ENCODE measurements at regions not wholly inside any gene's neighbourhood (a gene's known extent, or its start where the extent isn't known, plus 50 kb on each side); places are given as distances from the start of the nearest gene placed in this dataset.
"Not testable (repeated sequence)": the region's sequence is repeated elsewhere in the genome, so short reads cannot be mapped to it uniquely, and the experiment has no call there.

DNA sequence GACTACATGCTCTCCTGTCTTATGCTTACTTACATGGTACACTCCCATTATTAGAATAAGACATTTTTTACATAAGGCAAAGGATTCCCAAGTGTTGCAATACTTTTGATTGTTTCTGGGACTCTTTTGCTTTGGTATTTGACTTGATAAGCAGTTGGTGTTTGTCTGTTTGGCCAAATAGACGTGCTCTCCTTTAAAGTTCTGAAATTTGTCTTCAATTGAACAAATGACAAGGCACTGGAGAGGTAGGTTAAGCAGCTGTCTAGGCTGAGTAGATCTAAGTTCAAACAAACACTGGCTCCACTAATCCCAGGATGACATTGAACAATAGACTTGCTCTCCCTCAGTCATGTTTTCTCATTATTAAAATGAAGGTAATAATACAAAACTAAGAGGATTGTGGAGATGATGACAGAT is 430.5 kb downstream of the STK39 start:
- H3K4me1 Mint-ChIP-seq (ENCODE audit: unreplicated experiment), result peaks cover 12% of the 10 kb centered on the region
- no peak for DNase-seq (ENCODE audit: extremely low spot score, unreplicated experiment)
- H3K9me3 Mint-ChIP-seq, result no peaks in the 10 kb centered on the region

GRCh38 chr2:167814881-167815718 is 432.3 kb downstream of the STK39 start:
- TF ChIP-seq CTCF (conservative IDR thresholded peaks at IDR 0.05), result no peak
- Mint-ChIP-seq H3K27me3 (no peaks in the 10 kb centered on the region), H3K4me3 (no peak overlapping the region), H3K4me1 (ENCODE audit: unreplicated experiment) (peaks cover 8% of the 10 kb centered on the region), H3K36me3 (no peaks in the 10 kb centered on the region), H3K27ac (peak overlapping the region; percentile 75), H3K9me3 (no peaks in the 10 kb centered on the region)
- no peak for DNase-seq (ENCODE audit: extremely low spot score, unreplicated experiment)

More for the DNA sequence above, 430.5 kb downstream of the STK39 start:
- no peaks in the 10 kb centered on the region for H3K27me3 Mint-ChIP-seq
- TF ChIP-seq CTCF (conservative IDR thresholded peaks at IDR 0.05), result no peak
- H3K27ac Mint-ChIP-seq, result no peak overlapping the region
- no peak overlapping the region for H3K4me3 Mint-ChIP-seq
- H3K36me3 Mint-ChIP-seq, result no peaks in the 10 kb centered on the region

DNA sequence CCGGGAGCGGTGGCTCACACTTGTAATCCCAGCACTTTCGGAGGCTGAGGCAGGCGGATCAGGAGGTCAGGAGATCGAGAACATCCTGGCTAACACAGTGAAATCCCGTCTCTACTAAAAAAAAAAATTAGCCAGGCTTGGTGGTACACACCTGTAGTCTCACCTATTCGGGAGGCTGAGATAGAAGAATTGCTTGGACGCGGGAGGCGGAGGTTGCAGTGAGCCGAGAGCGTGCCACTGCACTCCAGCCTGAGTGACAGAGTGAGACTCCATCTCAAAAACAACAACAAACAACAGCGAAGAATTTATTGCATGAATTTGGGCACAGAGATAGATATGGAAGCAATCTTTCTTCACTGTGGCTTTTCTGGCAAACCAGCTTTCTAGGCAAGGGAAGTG is 432.9 kb downstream of the STK39 start:
- not testable (repeated sequence) for H3K27ac Mint-ChIP-seq; H3K4me3 Mint-ChIP-seq; H3K36me3 Mint-ChIP-seq; H3K9me3 Mint-ChIP-seq; DNase-seq (ENCODE audit: extremely low spot score, unreplicated experiment); H3K27me3 Mint-ChIP-seq; H3K4me1 Mint-ChIP-seq (ENCODE audit: unreplicated experiment)

GRCh38 chr2:167809799-167810198 is 437.6 kb downstream of the STK39 start:
- H3K36me3 Mint-ChIP-seq; H3K4me3 Mint-ChIP-seq; DNase-seq (ENCODE audit: extremely low spot score, unreplicated experiment); H3K27ac Mint-ChIP-seq; H3K4me1 Mint-ChIP-seq (ENCODE audit: unreplicated experiment); H3K9me3 Mint-ChIP-seq; H3K27me3 Mint-ChIP-seq: not testable (repeated sequence)

DNA sequence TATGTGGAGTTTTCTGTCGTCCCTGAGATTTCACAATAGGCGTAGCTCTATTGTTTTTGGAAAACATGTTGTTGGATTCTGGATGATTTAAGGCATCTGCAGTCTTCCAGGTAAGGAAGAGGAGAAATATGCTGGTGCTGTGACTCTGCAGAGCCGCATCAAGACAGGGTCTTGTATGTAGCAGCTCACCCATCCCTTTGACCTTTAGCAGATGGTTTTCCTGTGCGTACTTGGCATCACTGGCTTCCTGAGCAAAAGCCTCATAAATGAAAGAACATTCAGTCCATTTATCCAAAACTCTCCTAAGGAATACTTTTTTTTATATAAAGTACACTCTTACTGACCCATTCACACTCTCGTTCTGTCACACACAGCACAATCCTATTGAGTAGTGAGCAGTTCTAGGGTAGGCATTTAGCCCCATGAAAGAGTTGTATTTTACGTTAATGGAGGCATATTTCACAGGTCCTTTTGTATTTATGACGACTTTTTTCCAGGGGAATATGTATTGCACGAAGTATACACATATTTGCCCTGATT is 443.9 kb downstream of the STK39 start:
- H3K4me1 Mint-ChIP-seq (ENCODE audit: unreplicated experiment), result no peaks in the 10 kb centered on the region
- H3K36me3 Mint-ChIP-seq, result no peaks in the 10 kb centered on the region
- H3K27ac Mint-ChIP-seq, result no peak overlapping the region
- TF ChIP-seq CTCF (conservative IDR thresholded peaks at IDR 0.05), result no peak
- H3K27me3 Mint-ChIP-seq, result no peaks in the 10 kb centered on the region
- no peak for DNase-seq (ENCODE audit: extremely low spot score, unreplicated experiment)
- no peak overlapping the region for H3K4me3 Mint-ChIP-seq
- peaks cover 4% of the 10 kb centered on the region for H3K9me3 Mint-ChIP-seq

DNA sequence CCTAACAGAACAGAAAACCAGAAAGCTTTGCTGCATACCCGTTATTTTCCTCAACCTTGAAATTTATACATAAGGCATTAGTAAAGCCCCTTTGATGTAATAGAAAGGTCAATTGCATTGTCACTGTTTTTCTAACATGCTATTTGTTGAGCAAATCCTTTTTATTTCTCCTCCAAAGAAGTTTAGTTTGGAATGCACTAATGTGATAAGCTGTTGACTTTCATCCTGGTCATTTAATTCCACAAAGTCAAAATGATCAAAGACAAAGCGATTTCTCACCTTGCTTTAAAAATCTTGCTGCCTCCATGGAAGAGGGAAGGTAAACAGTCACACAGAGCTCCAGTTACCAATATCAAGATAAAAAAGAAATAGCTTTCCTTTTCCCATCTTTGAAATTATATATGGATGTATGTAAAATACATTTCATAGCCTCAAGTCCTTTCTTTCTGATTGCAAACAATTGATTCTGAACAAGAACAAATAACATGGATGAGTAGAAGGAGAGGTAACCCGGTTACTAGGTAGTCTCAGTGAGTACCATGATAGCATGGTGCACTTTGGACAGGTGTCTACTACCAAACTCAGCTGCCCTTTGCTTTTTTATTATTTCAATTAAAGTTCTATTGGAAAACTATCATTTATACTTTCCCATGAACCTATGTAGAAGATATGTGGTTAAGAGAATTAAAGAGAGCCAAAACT is 452.7 kb downstream of the STK39 start:
- Mint-ChIP-seq H3K36me3 (no peaks in the 10 kb centered on the region), H3K4me1 (ENCODE audit: unreplicated experiment) (peaks cover 12% of the 10 kb centered on the region), H3K9me3 (peaks cover 3% of the 10 kb centered on the region), H3K27me3 (no peaks in the 10 kb centered on the region), H3K27ac (no peak overlapping the region), H3K4me3 (no peak overlapping the region)
- no peak for DNase-seq (ENCODE audit: extremely low spot score, unreplicated experiment)
- no peak for TF ChIP-seq CTCF (conservative IDR thresholded peaks at IDR 0.05)
